RPMI7951 (cell line): ENCODE measurements at regions not wholly inside any gene's neighbourhood (a gene's known extent, or its start where the extent isn't known, plus 50 kb on each side); places are given as distances from the start of the nearest gene placed in this dataset.
"Not testable (repeated sequence)": the region's sequence is repeated elsewhere in the genome, so short reads cannot be mapped to it uniquely, and the experiment has no call there.

ENCODE experiments used
- DNase-seq: peaks from one replicate; pipeline ENCODE4 v3.0.0-alpha.2; 2012; ENCODE audit warnings: low read depth

GRCh38 chrX:142499992-142500391 lies 294.9 kb upstream of the MAGEC2 start:
- no peak for DNase-seq

GRCh38 chrX:142483965-142484364 lies 278.9 kb upstream of the MAGEC2 start:
- DNase-seq, result no peak

GRCh38 chrX:142446349-142446748 lies 241.3 kb upstream of the MAGEC2 start:
- no peak for DNase-seq

GRCh38 chrX:142428916-142429315 lies 223.8 kb upstream of the MAGEC2 start:
- no peak for DNase-seq

GRCh38 chrX:142390998-142391397 lies 185.9 kb upstream of the MAGEC2 start:
- not testable (repeated sequence) for DNase-seq

- DNase-seq, result no peak
Measured at GRCh38 chrX:142363501-142363900, 158.4 kb upstream of the MAGEC2 start.

- no peak for DNase-seq
Measured at GRCh38 chrX:142359331-142359730, 154.2 kb upstream of the MAGEC2 start.

- no peak for DNase-seq
Measured at GRCh38 chrX:142327182-142327581, 122.1 kb upstream of the MAGEC2 start.

- DNase-seq, result no peak
Measured at GRCh38 chrX:142312591-142312990, 107.5 kb upstream of the MAGEC2 start.

- DNase-seq, result no peak
Measured at GRCh38 chrX:142299406-142299805, 94.3 kb upstream of the MAGEC2 start.

- no peak for DNase-seq
Measured at GRCh38 chrX:142296421-142296820, 91.3 kb upstream of the MAGEC2 start.

GRCh38 chrX:142295190-142295589 lies 90.1 kb upstream of the MAGEC2 start:
- no peak for DNase-seq

GRCh38 chrX:142270166-142270565 lies 65.1 kb upstream of the MAGEC2 start:
- not testable (repeated sequence) for DNase-seq

- DNase-seq, result no peak
Measured at GRCh38 chrX:142266417-142266816, 61.3 kb upstream of the MAGEC2 start.

GRCh38 chrX:142265549-142265948 lies 60.5 kb upstream of the MAGEC2 start:
- not testable (repeated sequence) for DNase-seq

GRCh38 chrX:142256935-142257334 lies 51.8 kb upstream of the MAGEC2 start:
- DNase-seq, result no peak
